NCI-H748 treated with DMSO at 0.1 percent for 48 hours (cell line): ENCODE measurements at regions not wholly inside any gene's neighbourhood (a gene's known extent, or its start where the extent isn't known, plus 50 kb on each side); places are given as distances from the start of the nearest gene placed in this dataset.

Experiments
- DNase-seq: peaks from one replicate; lab custom pipeline; 2025; lab: John Stamatoyannopoulos, UW

- DNase-seq: no peak
Observed at GRCh38 chr15:70347321-70348225, 249.9 kb upstream of the TLE3 start.

GRCh38 chr15:70345251-70346019 is 247.7 kb upstream of the TLE3 start:
- no peak for DNase-seq

GRCh38 chr15:70344666-70345065 is 246.9 kb upstream of the TLE3 start:
- peak; percentile 51 for DNase-seq

GRCh38 chr15:70343961-70344621 is 246.4 kb upstream of the TLE3 start:
- DNase-seq: peak; percentile 51

GRCh38 chr15:70342554-70343548 is 245.1 kb upstream of the TLE3 start:
- DNase-seq: no peak

- DNase-seq: no peak
Observed at GRCh38 chr15:70342141-70342540, 244.4 kb upstream of the TLE3 start.

- no peak for DNase-seq
Observed at GRCh38 chr15:70341566-70341965, 243.8 kb upstream of the TLE3 start.

GRCh38 chr15:70340494-70340870 is 242.8 kb upstream of the TLE3 start:
- no peak for DNase-seq

GRCh38 chr15:70339571-70340493 is 242.1 kb upstream of the TLE3 start:
- DNase-seq: peak; percentile 70

GRCh38 chr15:70337277-70338186 is 239.8 kb upstream of the TLE3 start:
- no peak for DNase-seq

- no peak for DNase-seq
Observed at GRCh38 chr15:70336425-70337009, 238.8 kb upstream of the TLE3 start.

- no peak for DNase-seq
Observed at GRCh38 chr15:70334286-70334685, 236.6 kb upstream of the TLE3 start.

- no peak for DNase-seq
Observed at GRCh38 chr15:70329179-70329578, 231.5 kb upstream of the TLE3 start.

- no peak for DNase-seq
Observed at GRCh38 chr15:70328679-70329115, 231.0 kb upstream of the TLE3 start.

GRCh38 chr15:70327856-70328678 is 230.3 kb upstream of the TLE3 start:
- no peak for DNase-seq

- no peak for DNase-seq
Observed at GRCh38 chr15:70327328-70327855, 229.7 kb upstream of the TLE3 start.
